Left kidney (tissue), 1 donor: ENCODE measurements at regions not wholly inside any gene's neighbourhood (a gene's known extent, or its start where the extent isn't known, plus 50 kb on each side); places are given as distances from the start of the nearest gene placed in this dataset.

Experiments
- DNase-seq: peaks from one replicate; pipeline ENCODE4 v3.0.0-alpha.2; 2013

DNA sequence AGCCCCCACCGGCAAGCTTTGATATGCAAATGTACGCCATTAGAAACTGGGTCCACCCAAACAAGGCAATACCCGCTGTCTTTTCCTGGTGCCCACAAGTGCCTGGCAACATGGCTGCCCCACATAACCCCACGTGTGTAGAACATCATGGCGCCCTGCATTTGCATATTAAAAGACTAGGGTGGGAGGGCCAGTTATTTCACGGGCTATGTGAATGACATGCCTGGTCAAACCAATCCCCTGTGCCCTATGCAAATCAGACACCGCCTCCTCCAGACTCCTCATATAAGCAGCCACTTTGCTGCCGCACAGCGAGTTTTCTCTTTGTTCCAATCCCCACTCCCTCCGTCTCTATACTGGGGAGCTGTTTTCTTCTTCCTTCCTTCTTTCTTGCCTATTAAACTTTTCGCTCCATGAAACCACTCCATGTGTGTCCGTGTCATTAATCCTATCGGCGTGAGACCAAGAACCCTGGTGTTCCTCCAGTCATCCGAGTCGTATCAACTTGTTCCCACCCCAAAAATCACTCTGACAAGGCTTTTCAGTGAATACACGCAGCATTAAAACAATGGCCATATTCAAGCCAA is 112.6 kb upstream of the SORBS2 start:
- no peak for DNase-seq

DNA sequence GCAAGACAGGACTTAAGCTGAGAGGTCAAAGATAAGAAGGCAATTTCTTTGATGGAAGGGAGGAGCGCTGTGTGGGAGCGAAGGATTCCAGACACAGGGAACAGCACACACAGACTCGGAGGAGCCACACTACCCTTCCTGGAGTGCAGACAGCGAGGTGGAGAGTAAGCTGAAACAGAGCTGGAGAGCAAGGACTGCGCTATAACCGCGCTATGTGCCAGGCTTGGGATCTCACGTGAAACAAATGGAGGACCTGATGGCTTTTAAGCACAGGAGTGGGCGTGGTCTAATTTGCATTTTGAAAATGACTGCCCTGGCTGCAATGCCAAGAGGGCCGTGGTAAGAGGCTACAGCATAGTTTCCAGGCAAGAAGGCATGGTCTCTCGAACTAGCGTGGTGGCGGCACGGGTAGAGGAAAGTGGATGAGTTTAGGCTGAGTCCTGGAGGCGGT is 113.9 kb upstream of the SORBS2 start:
- no peak for DNase-seq

DNA sequence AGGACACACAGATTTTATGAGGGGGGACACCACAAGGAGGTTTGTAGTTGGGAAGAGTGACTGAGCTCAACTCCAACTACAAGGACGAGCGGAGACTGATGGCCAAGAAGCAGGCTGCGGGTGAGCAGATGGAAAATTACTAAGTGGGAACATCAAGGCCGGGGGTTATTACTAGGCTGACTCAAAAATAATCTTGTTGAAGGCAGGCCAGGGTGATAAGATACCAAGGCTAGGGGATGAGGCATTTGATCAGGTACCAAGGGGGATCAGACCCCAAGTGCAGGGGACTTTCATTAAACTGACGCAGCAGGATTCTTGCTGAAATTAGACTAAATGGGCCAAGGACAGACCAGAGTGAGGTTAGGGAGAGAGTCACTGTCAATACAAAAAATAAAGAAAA is 119.4 kb upstream of the SORBS2 start:
- DNase-seq, result no peak

DNA sequence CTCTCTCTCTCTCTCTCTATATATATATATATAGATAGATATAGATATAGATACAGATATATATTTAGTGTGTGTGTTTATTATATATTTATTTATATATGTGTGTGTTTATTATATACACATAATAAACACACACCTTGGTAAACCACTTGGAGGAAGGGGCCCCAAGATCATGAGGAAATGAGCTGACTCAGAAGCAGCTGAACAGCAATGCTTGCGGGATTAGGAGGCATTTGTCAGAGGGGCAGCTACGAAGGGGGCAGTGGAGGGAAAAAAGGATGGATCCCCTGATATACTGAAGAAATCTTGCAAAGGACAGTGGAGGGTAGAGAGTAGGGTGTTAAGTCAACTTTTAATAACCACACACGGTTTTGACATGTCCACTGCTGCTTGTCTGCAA is 120.0 kb upstream of the SORBS2 start:
- no peak for DNase-seq

DNA sequence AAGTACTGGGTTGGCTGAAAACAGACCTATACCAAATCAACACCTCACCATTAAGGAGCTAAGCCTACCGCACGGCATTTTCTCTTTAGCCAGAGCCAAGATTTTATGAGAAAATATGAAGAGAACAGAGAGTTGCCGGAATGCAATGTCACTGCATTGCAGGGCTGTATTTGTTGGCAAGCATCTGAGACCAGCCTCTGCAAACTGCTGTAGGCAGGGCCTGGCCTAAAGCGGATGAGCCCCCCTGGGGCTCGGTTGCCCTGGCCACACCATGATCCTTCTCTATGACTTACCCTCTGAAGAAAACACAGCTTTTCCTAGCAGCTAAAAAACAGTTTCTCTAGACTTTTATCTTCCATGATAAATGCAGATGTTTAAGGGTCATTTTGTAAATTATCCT is 120.5 kb upstream of the SORBS2 start:
- no peak for DNase-seq

DNA sequence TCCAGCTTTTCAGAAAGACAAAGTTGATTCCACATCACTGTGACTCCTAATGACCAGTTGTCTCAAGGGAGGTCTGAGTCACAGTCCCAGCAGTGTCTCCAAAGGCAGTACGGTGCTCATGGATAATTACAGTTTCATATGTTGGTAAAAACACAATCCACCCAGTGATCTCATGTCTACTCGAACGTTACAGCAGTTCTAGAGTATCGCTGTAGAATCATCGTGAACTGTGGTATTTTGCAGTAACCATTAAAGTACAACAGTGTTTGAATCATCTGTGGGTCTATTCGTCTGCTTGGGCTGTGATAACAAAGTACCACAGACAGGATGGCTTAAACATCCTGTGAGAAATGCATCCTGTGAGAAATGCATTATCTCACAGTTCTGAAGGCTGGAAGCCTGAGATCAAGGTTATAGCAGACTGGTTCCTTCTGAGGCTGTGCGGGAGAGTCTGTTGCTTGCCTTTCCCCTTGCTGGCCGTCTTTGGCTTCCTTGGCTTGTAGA is 121.1 kb upstream of the SORBS2 start:
- DNase-seq, result no peak

DNA sequence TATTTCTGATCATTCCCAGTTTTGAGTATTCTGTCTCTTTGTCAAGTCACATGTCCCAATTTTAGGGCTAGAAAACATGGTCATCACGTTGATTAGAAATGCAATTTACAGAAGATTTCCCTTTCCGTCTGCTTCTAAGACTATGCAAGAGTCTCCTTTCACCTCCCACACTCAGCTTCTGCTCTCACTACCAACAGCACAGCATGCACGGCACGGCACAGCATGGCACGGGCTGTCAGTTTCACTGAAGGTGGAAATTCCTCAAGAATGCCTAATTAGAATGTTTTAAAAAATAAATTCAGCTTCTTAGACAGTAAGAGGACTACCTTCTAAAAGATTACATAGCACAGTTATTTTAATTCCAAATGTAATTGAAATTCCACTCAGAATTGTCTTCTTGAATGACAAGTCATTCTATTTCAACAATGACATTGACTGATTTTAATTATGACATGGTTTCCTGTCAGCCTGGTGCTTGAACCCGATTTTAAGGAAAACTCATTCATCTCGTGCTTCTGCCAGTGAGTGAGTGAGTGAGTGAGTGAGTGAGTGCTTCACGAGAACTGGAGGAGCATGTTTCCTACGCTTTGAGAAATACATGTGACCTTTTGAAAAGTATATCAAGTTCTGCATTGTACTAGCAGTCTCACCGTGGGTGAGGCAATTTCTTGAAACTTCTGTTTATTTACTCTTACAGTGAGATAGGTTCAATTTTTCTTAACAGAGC is 124.8 kb upstream of the SORBS2 start:
- no peak for DNase-seq

- no peak for DNase-seq
Measured at GRCh38 chr4:185938654-185939053, 126.7 kb upstream of the SORBS2 start.

- DNase-seq, result no peak
Measured at GRCh38 chr4:185941461-185941860, 127.5 kb upstream of the TLR3 start.

DNA sequence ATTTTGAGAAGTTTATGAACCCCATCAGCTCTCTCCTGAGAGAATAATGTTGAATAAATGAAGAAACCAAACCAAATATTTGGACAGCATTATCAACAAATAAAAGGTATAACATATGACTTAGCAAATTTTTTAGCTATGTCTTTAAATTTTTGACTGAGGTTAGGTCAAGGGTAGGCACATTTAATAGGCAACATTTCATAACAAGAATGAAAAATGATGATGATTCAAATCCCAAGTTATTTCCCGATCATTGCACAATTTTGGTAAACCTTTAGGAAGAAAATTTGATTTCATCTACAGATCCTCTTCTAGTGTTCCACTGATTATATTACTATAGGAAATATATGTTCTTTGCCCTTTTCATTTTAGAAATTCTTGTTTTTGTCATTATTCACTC is 123.7 kb upstream of the TLR3 start:
- no peak for DNase-seq

GRCh38 chr4:185945906-185946305 is 123.0 kb upstream of the TLR3 start:
- no peak for DNase-seq

GRCh38 chr4:185950891-185951290 is 118.1 kb upstream of the TLR3 start:
- no peak for DNase-seq

- DNase-seq, result no peak
Measured at GRCh38 chr4:185955151-185955770, 113.7 kb upstream of the TLR3 start.

DNA sequence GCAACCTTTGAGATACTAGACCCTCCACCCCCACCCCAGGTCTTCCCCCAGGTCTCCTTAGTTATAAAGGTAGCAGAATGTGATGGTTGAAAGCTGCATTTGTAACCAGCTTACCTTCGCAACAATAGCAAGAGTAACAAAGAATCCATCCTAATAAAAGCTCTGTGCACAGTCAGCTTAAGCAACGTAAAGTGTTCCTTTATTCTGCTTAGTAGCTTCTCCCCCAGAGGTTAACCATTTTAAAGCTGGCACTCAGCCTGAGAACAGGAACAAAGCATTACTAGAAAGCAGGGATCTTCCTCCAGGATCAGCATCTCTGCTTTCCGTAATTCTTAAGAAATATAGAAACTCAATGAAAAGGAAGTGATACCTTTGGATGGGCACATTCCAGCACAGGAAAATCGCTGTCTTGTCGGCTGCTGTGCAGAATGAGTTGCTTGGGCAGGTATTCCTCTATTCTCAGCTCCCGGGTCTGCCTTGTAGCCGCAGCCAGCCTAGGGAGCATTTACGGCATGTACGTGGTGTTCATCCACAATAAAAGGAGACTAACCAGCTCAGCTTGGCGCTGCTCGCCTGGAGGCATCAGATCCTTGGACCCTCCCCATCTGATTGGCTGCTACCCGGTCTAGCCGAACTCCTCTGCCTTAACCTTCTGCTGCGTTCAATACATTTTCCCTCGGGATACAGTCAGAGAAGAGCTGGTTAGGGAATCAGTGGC is 113.0 kb upstream of the TLR3 start:
- no peak for DNase-seq

- DNase-seq, result no peak
Measured at GRCh38 chr4:185956544-185956940, 112.4 kb upstream of the TLR3 start.

GRCh38 chr4:185958094-185958747 is 110.7 kb upstream of the TLR3 start:
- DNase-seq, result no peak

- no peak for DNase-seq
Measured at GRCh38 chr4:185965426-185966384, 103.3 kb upstream of the TLR3 start.

DNA sequence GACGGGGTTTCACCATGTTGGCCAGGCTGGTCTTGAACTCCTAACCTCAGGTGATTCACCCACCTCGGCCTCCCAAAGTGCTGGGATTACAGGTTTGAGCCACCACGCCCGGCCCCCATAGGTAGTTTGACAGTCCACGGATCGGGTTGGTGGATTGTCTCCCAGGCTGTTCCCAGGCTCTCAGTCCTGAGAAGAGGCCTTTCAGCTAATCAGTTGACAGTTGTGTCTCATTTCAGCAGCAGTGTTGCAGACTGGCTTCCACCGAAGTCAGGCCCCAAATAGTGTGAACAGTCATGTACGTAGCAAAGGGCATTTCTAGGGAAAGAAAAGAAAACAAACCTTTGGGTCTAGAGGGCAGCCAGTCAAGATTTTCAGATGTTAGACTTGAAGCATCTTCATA is 102.4 kb upstream of the TLR3 start:
- no peak for DNase-seq

- DNase-seq, result no peak
Measured at GRCh38 chr4:185966997-185967775, 101.8 kb upstream of the TLR3 start.

- DNase-seq, result no peak
Measured at GRCh38 chr4:185969657-185970056, 99.3 kb upstream of the TLR3 start.
